ENCODE measurements at regions not wholly inside any gene's neighbourhood (a gene's known extent, or its start where the extent isn't known, plus 50 kb on each side); places are given as distances from the start of the nearest gene placed in this dataset.

DNA sequence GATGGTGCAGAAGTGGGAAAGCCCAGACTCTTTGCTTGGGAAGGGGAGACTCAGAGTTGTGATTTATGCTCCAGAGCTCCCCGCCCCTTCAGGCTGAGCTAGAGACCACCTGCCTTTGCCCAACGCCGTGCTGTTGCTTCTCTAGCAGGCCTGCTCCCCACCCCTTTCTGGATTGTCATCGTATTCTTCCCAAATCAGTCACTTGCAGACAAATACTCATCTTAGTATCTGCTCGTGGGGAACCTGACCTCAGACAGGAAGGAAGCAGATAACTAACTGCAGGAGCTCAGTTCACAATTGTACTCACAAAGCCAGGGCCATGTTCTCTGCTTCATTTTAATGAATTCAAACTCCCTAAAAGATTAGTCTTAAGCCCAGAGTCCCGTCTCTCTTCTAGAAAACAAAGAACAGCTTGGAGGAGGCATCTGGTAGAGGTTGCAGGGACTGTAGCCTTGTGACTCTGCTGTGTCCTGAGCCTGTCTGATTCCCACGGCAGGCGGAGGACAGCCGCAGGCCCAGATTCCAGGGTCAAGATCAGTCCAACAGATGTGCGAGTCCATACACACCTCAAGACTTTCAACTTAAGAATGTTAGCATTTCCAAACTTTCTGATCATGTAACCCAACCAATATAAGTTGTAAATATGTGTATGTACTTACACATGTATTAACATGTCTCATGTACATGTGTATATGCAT, 57.2 kb upstream of the GGTLC1 start:
- no peaks in the 10 kb centered on the region for H3K79me2 ChIP-seq (ENCODE audit: control insufficient read depth, insufficient read depth, low read length)
- H3K4me3 ChIP-seq: no peak overlapping the region
- no peak overlapping the region for H3K27ac ChIP-seq (ENCODE audit: extremely low read depth, low read depth, low read length)
- no peaks in the 10 kb centered on the region for H3K9me1 ChIP-seq (ENCODE audit: control insufficient read depth, insufficient read depth, low read length)
- ChIA-PET POLR2A (no interaction called here), CTCF (ENCODE audit: low intra/inter-chr PET ratio) (no interaction called here)
- ATAC-seq (no peak), DNase-seq (ENCODE audit: extremely low read depth in 1 of 4, low spot score in 3 of 4) (no peak), FAIRE-seq (no peak)
- no peaks in the 10 kb centered on the region for H4K20me1 ChIP-seq (replicated peaks; ENCODE audit: control insufficient read depth, insufficient read depth, low read length)
- H3K4me1 ChIP-seq (replicated peaks in 1 of 2; ENCODE audit: control insufficient read depth in 2 of 2, insufficient read depth in 2 of 2, low read length in 2 of 2): no peaks in the 10 kb centered on the region
- intact Hi-C loops (cut with micrococcal nuclease): no loop called here
- in situ Hi-C loops (cut with MboI): no loop called here
- WGBS (ENCODE audit: insufficient coverage, low coverage, missing lambda C conversion rate): 2% methylated on average over 6 of the region's 10 CpGs
- H3K4me2 ChIP-seq (ENCODE audit: insufficient read depth, low read length): no peak overlapping the region
- no TSS peak for BruUV-seq (replicated peaks)
- no peaks in the 10 kb centered on the region for H3K9me3 ChIP-seq (replicated peaks; ENCODE audit: control insufficient read depth, insufficient read depth, low read depth, low read length)
- no peaks in the 10 kb centered on the region for H3K36me3 ChIP-seq (ENCODE audit: control insufficient read depth, insufficient read depth, low read length)
- H3K27me3 ChIP-seq (ENCODE audit: control insufficient read depth in 2 of 2, insufficient read depth in 2 of 2, low read length in 2 of 2): no peaks in the 10 kb centered on the region; a peak in 1 of 5 replicates
- H3K9ac ChIP-seq (ENCODE audit: insufficient read depth in 1 of 2, low read depth in 2 of 2, low read length in 2 of 2): no peak overlapping the region
- H2AFZ ChIP-seq (ENCODE audit: low read depth, low read length): no peak overlapping the region
- TF ChIP-seq, protein P1, sequence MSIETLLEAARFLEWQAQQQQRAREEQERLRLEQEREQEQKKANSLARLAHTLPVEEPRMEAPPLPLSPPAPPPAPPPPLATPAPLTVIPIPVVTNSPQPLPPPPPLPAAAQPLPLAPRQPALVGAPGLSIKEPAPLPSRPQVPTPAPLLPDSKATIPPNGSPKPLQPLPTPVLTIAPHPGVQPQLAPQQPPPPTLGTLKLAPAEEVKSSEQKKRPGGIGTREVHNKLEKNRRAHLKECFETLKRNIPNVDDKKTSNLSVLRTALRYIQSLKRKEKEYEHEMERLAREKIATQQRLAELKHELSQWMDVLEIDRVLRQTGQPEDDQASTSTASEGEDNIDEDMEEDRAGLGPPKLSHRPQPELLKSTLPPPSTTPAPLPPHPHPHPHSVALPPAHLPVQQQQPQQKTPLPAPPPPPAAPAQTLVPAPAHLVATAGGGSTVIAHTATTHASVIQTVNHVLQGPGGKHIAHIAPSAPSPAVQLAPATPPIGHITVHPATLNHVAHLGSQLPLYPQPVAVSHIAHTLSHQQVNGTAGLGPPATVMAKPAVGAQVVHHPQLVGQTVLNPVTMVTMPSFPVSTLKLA (conservative IDR thresholded peaks at IDR 0.05): no peak
- TF ChIP-seq GATA2 (CRISPR knock-in tag; IDR thresholded peaks at IDR 0.05) (no peak), ZKSCAN3 (CRISPR knock-in tag; IDR thresholded peaks at IDR 0.05) (no peak), ZNF316 (IDR thresholded peaks at IDR 0.05) (no peak), MTF1 (CRISPR knock-in tag; IDR thresholded peaks at IDR 0.05; ENCODE audit: borderline replicate concordance) (no peak), ZFP30 (CRISPR knock-in tag; IDR thresholded peaks at IDR 0.05; ENCODE audit: borderline replicate concordance) (no peak), SLC30A9 (CRISPR knock-in tag; IDR thresholded peaks at IDR 0.05) (no peak)
- TF ChIP-seq, protein P2, sequence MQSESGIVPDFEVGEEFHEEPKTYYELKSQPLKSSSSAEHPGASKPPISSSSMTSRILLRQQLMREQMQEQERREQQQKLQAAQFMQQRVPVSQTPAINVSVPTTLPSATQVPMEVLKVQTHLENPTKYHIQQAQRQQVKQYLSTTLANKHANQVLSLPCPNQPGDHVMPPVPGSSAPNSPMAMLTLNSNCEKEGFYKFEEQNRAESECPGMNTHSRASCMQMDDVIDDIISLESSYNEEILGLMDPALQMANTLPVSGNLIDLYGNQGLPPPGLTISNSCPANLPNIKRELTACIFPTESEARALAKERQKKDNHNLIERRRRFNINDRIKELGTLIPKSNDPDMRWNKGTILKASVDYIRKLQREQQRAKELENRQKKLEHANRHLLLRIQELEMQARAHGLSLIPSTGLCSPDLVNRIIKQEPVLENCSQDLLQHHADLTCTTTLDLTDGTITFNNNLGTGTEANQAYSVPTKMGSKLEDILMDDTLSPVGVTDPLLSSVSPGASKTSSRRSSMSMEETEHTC (IDR thresholded peaks at IDR 0.05): no peak
- TF ChIP-seq, protein P3, sequence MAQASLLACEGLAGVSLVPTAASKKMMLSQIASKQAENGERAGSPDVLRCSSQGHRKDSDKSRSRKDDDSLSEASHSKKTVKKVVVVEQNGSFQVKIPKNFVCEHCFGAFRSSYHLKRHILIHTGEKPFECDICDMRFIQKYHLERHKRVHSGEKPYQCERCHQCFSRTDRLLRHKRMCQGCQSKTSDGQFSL (CRISPR knock-in tag; IDR thresholded peaks at IDR 0.05): no peak
- TF ChIP-seq, protein P3 (tag; IDR thresholded peaks at IDR 0.05): no peak
- TF ChIP-seq, protein P4, sequence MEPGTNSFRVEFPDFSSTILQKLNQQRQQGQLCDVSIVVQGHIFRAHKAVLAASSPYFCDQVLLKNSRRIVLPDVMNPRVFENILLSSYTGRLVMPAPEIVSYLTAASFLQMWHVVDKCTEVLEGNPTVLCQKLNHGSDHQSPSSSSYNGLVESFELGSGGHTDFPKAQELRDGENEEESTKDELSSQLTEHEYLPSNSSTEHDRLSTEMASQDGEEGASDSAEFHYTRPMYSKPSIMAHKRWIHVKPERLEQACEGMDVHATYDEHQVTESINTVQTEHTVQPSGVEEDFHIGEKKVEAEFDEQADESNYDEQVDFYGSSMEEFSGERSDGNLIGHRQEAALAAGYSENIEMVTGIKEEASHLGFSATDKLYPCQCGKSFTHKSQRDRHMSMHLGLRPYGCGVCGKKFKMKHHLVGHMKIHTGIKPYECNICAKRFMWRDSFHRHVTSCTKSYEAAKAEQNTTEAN (CRISPR knock-in tag; IDR thresholded peaks at IDR 0.05): no peak
- TF ChIP-seq, protein P5, sequence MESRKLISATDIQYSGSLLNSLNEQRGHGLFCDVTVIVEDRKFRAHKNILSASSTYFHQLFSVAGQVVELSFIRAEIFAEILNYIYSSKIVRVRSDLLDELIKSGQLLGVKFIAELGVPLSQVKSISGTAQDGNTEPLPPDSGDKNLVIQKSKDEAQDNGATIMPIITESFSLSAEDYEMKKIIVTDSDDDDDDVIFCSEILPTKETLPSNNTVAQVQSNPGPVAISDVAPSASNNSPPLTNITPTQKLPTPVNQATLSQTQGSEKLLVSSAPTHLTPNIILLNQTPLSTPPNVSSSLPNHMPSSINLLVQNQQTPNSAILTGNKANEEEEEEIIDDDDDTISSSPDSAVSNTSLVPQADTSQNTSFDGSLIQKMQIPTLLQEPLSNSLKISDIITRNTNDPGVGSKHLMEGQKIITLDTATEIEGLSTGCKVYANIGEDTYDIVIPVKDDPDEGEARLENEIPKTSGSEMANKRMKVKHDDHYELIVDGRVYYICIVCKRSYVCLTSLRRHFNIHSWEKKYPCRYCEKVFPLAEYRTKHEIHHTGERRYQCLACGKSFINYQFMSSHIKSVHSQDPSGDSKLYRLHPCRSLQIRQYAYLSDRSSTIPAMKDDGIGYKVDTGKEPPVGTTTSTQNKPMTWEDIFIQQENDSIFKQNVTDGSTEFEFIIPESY (CRISPR knock-in tag; IDR thresholded peaks at IDR 0.05): no peak
- TF ChIP-seq, protein P6, sequence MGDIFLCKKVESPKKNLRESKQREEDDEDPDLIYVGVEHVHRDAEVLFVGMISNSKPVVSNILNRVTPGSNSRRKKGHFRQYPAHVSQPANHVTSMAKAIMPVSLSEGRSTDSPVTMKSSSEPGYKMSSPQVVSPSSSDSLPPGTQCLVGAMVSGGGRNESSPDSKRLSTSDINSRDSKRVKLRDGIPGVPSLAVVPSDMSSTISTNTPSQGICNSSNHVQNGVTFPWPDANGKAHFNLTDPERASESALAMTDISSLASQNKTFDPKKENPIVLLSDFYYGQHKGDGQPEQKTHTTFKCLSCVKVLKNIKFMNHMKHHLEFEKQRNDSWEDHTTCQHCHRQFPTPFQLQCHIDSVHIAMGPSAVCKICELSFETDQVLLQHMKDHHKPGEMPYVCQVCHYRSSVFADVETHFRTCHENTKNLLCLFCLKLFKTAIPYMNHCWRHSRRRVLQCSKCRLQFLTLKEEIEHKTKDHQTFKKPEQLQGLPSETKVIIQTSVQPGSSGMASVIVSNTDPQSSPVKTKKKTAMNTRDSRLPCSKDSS (IDR thresholded peaks at IDR 0.05; ENCODE audit: low read depth, partially characterized antibody): no peak

Data from K562 (cell line).